NCI-H128 (cell line): ENCODE measurements at regions not wholly inside any gene's neighbourhood (a gene's known extent, or its start where the extent isn't known, plus 50 kb on each side); places are given as distances from the start of the nearest gene placed in this dataset.

Source experiments
- DNase-seq: peaks from one replicate; lab custom pipeline; 2025; ENCODE audit not compliant: unreplicated experiment; lab: John Stamatoyannopoulos, UW

DNA sequence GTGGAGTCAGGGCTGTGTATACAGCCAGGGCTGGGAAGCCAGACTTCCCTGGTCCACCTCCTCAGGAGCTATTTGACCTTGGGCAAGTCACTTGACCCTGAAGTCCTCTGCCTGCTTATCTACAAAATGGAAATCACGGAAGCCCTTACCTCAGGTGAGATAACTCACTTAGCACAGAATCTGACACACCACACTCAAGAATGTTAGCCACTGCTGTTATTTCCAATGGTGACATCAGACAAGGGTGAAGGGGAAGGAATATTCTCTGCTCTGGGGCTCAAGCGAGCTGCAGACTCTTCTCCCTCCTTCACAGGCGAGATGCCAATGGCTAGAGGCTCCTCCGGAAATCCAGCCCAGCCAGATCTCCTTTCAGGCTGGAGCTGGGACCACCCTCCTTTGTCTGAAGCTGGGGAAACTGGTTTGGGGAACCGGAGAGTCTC lies 189.6 kb downstream of the HAUS1 start:
- DNase-seq, result no peak

DNA sequence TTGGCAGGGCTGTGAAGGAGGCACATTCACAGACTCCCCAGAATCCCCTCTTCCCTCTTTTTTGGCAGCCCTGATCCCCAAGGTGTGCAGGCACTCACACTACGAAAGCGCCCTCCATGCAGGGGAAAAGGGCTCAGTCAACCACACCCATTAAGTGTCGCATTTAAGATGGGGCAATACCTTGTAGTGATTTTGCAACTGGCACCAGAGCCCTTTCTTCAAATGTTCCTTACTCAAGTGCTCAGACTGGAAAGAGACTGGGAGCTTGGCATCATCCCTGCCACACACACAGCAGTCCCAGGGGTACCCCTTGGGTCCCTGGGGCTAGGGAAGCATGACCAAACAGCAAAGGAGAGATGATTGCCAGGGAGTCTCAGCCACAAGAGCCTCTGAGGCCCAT lies 190.1 kb downstream of the HAUS1 start:
- DNase-seq, result no peak

DNA sequence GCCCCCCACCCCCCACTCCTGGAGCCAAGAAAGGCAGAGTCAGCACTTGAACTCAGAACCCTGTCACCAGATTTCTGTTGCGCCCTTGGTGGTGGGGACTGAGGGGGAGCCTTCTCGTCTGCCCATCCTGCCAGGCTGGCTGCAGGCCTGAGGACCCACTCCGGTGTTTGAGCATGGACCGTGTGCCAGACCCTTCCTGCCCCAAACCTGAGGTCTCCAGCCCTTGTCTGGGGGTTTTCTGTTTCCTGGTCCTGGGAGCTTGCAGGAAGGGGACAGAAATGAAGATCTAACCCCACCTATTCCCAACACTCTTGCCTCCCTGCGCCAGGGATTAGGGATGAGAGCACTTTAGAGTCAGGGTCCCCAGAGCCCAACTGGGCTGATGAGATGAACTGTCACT lies 190.6 kb downstream of the HAUS1 start:
- DNase-seq, result no peak

DNA sequence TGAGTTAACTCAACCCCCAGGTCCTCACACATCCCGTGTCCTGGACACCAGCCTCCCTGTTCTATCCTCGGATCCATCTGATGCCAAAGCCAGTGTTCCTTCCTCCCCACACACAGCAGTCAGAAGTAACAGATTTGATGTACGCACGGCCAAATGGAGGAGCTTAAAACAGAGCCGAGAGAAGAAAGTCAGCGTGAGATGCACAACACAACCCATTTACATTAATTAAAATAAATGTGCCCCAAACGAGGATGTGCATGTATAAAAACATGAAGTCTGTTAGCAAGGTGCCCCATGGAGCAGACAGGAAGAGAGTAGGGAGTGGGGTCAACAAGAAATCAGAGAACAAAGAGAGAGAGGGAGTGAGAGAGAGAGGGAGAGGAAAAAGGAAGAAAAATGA lies 191.2 kb downstream of the HAUS1 start:
- no peak for DNase-seq

DNA sequence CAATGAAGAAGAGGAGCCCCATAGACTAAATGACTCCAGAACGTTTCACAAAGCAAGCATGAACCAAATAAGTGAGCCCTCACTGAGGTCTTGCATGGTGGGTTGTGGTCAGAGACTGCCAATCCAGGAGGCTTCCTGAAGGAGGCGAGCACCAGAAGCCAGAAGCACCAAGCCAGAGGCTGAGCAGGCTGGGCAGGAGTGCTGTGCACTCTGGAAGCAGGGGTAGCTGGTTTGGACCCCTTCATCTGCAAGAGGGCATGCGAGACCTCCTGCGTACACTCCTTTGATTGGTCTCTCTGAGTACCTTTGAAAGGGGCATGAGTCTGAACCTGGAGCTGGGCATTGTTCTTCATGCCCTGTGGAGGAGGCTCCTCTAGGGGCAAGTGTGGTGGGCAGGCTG lies 192.5 kb downstream of the HAUS1 start:
- no peak for DNase-seq

DNA sequence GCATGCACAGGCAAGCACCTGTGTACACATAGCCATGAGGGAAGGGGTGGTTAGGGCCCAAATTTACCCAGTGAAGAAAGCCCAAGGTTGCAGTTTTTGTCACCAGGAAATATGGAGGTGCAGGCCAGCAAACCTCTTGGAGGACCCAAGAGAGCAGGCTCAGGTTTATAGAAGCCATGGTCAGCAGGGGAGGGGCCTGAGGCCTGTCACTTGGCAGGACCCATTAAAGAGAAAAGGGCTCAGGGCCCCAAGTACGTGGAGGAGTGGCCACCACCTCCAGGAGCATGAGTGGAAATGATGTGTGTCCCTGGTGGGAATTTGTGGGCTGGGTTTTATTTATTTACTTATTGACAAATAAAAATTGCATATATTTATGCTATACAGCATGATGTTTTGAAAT lies 192.9 kb downstream of the HAUS1 start:
- no peak for DNase-seq

DNA sequence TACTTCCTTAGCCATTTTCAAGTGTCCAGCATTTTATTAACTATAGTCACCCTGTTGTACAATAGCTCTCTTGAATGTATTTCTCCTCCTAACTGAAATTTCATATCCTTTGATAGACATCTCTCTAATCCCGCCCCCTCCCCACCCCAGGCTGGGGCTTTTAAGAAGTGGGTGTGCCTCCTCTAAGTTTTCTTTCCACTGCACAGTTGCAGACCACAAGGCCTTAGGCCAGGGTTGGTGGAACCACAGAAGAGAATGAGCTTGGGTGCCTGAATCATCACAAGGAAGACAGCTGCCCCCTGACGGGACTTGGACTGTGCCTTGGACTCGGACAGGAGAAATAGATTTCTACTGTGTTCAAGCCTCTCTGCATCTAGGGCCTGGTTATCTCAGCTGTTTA lies 193.4 kb downstream of the HAUS1 start:
- no peak for DNase-seq

DNA sequence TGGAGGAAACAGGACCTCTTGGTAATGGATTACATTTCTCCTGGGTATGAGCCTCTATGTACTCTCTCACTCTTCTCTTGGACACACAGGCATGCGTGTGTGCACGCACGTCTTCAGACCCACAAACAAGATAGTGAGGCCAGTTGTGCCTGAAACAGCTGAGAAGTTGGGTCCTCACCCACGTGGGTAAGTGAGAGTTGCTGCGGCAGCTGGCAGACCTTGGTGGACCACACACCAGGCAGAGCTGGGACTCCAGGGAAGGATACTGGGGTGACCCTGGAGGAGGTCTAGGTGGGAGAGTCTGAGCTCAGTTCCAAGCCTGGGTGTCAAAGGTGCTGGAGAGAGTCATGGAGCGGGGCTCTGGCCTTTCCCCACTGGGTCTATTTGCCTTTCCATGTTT lies 194.3 kb downstream of the HAUS1 start:
- no peak for DNase-seq

DNA sequence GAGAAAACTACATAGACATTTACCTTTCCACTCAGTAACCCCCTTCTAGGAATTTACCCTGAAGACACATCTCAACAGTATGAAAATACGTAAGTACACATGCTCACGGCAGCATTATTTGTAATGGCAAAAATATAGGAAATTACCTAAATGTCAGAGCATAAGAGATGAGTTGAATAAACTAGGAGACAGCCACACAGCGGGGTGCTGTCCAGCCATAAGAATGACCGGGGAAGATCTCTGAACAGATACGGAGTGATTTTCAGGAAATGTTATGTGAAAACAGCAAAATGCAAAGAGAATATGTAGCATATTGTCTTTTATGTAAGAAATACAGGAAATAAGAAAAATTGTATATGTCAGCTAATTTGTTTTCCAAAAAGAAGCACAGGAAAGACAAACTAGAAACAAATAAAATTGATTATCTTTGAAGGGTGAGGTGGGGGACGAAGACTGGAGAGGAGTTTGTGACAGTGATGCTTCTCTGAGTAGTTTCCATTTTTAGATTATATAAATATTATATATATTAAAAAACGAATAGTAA lies 195.4 kb downstream of the HAUS1 start:
- no peak for DNase-seq

DNA sequence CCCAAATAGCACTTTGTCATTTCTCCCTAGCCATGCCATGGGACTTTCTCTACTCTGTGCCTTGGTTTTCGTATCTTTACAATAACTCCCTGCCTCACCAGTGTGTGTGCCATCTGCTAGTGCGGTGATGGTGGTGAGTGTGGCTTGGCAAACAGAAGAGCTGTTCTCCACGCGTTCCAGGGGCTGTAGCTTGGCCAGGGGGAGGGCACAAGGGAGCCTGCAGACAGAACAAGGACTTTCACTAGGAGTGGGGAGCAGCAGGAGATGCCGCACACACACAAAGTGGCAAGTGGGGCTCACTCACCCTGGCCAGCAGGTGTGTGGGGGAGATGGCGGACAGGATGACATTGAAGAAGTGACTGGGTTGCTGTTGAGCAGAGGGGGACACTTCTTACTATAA lies 196.9 kb downstream of the HAUS1 start:
- no peak for DNase-seq

DNA sequence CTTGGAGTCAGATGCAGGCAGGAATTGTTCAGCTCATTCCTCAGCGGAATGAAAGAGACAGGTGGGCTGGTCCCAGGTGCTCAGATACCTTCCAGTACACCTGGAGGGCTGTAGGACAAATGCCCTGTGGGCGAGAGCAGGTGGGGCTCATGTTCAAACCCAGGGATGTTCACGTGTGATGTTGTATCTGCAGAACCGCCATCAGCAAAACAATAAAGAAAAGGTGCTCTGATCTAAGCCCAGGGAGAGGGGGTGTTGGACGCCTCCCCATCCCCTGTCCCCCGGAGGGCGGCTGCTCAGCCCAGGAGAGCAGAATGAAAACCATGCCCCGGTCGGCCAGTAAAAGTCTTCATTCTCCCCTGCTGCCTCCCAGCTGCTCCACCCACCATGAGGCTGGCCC lies 197.4 kb downstream of the HAUS1 start:
- no peak for DNase-seq

DNA sequence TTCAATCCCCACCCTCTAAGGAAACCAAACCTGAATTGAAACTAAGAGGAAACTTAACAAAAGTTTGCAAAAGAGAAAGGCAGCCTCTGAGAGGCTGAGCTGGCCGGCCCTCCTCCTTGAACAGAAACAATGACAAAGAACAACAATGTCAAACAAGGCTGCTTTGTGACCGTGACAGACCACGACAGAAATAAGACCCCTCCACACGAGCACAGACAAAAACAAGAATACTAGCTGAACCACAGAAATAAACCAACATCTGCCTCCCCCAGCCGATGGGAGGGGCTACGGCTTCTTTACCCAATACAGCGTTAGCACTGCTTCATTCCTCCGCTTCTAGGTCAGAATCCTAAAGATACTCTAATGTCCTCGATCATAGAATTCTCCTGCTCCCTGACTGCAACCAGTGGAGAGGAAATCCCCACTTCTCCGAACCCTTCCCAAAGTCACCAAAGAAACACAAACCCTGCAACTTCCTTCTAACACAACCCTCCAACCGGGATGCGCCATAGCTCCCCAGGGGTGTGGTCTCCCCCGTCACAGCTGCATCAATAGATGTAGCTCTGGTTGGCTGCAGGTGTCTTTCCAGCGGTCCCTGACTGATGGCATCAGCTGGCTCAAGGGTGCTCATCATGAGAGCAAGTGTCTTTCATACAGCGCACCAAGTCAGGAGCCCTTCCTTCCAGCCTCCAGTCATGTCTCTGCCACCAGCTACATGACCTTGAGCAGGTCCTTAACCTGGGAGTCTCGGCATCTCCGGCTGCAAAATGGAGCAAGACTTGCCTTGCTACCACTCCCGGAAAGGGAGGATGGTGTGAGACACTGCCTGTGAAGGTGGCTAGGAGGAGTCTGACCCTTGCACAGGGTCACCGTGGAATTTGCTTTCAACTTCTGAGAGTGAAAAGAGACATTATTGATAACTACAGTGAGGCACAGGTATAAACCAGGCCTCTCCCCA lies 198.6 kb downstream of the HAUS1 start:
- DNase-seq, result no peak

DNA sequence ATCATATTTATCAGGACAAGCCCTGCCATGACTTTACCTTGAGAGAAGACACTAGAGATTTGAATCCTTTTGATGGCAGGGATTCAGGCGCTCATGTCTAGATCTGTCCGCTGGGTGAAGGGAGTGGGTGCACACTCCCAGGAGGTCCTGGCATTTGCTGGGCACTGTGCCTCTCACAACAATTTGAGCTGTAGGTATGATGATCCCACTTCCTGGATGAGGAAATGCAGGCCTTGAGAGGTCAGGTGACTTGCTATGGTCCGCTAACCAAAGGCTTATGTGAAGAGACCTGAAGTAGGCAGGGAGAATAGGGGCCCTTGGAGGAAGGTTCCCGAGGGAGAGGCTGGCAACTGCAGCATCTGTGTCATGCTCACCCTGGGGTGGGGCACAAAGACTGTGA lies 206.1 kb downstream of the HAUS1 start:
- DNase-seq, result no peak

DNA sequence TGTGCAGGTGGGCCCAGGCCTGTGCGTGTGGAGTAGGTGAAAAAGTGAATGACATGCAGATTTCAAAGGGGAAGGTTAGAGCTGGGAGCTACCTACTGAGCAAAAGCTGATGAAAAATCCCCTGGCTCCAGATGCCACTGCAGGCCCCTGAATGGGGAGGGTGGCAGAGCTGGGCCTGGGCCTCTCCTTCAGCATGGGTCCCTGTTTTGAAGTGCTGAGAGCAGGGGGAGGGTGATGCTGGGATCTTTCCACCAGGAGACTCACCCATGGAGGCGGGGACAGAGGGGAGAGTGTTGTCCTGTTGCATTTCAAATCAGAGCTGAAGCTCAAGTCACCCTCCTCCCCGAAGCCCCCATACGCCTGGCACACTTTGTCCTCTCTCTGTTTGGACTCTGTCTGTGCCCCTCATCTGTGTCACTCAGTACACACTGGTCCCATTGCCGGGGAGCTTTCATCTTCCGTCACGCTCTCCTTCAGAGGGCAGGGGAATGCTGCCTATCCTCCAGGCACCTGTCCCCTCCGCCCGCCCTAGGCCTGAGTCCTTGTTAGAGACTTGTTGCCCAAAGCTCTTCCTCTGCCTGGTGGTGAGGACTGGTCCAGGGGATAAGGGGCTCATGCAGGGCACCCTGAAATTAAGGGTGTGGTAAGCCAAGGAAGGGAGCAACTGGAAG lies 206.6 kb downstream of the HAUS1 start:
- DNase-seq, result no peak

DNA sequence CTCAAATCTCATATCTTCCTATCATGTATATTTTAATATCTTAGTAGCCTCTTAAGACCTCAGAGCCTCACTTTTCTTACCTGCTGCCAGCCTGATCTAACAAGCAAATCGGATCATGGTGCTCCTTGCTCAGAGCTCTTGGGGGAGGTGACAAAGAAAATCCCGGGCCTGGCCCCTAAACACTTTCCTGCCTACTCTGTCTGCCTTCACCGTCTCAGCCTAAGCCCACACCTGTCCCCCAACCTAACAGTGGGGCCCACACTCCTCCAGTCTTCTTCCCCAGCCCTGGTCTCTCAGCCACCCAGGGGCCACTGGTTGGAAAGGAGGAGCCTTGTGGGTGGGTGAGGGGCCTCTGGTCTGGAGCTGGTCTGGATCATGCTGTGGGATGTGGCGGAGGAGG lies 207.3 kb downstream of the HAUS1 start:
- DNase-seq, result no peak

DNA sequence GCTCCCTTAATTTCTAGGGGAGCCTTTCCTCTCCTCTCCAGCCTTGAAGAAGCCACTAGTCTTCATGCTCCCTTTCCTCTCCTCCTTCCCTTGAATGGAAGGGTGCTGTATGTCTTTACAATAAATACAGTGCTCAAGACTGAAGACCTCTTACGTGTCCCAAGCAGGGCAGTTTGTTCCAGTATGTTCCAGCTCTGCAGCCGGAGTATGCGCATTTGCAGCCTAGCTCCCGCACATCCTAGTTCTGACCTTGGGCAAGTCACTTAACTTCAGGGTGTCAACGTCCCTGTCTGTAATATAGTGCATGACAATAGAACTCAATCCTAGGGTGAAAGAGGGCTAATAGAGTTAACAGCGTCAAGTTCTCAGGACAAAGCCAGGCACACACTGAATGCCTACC lies 208.0 kb downstream of the HAUS1 start:
- DNase-seq, result no peak

DNA sequence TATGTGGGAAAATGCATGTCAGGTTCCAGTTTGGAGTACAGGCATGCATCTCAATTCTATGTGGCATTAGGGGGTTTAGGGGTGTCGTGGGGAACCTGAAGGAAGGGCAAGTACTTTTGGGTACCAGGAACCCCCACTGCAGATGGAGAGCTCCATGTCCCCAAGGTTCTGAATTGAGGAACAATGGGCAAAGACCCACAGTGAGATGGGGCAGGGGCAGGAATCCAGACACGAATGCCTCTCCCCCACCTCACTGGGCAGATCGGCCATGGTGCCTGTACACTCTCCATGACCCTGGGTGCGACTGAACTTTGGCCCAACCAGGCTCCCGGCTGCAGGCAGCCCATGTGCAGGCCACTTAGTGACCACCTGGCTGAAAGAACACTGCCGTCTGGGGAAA lies 209.3 kb downstream of the HAUS1 start:
- DNase-seq, result no peak

DNA sequence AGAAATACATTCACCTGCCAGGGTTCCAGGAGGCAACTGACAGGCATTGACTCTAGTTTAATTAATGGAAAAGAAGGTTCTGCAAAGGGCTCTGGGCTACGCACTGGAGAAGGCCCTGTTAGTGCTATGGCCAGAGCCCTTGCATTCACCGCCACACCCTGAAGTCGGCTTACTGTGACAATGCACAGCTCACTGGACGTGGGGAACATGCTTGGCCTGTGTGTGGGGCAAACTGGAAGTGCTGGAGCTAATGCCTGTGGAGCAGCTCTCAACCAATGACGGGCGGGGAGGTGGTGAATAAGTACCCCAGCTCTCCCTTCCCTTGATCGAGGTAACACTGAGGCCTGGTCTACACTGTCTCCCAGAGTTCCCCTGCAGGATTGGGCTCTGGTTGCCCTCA lies 209.8 kb downstream of the HAUS1 start:
- no peak for DNase-seq

DNA sequence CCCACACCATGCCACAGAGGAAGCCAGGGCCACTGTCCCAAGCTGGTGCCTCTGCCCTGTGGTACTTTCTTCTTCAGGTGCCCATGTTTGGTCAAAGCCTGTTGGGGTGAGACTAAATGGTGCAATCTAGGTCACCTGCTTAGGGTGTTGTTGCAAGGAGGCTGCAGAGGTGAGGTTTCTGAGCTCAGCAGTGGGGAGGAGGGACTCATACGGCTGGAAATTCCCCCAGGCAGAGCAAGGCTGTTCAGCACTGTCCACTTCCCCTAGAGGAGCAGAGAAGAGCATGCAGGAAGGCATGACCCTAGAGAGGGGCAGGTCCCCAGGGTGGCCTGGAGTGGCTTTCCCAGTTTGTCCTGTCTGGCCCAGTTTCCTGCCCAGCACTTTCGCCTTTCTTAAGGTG lies 211.0 kb downstream of the HAUS1 start:
- no peak for DNase-seq

DNA sequence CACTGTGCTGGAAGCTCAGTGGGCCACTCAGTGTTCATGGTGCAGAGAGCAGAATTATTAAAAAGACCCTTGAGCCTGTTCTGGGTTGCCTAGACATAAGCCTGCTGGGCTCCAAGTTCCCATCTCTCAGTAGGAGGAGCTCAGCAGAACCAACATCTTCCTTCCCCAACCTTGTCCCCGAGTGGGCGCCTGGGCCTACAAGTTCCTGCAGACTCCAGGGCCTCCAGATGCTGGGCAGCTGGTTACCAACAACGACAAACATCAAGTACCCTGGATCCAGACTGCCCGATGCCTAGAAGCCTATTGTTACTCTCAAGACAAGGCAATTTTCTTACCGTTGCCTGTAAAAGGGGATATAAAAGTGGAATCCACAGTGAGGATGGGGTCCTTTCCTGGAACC lies 214.2 kb downstream of the HAUS1 start:
- no peak for DNase-seq

DNA sequence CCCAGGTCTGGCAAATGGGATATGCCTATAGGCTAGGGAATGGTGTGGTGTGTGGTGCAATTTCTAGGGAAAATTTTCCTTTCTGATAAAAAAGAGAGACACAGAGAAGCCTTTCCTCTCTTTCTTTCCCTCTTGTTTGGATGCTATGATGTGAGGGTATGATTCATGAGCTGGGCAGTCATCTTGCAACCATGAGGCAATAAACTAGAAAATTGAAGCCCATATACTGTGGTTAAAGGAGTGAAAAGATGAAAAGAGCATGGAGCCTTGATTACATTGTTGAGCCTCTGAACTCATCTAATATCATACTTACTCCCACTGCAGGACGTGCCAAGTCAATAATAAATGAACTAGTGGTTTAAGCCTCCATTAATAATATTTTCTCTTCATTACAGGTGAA lies 215.6 kb downstream of the HAUS1 start:
- no peak for DNase-seq

DNA sequence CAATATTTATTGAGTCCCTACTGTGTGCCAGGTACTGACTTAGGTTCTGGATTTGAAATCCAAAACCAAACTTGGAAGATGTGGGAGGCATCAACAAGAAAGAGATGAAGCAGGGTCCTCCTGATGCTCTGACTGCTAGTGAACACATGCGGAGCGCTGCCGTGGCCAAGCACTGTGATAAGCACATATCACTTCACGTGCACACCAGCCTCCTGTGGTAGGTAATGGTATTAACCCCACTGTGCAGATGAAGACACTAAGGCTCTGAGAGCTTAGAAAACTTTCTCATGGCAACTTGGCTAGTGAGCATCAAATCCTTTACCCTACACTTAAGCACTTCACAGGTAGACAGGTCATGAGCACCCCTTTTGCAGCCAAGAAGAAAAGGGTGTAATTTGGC lies 216.1 kb downstream of the HAUS1 start:
- DNase-seq, result no peak
